Right cardiac atrium (tissue), 5 donors: ENCODE measurements at regions not wholly inside any gene's neighbourhood (a gene's known extent, or its start where the extent isn't known, plus 50 kb on each side); places are given as distances from the start of the nearest gene placed in this dataset.

Source experiments
- ATAC-seq, 2 donors: fragments of 200-7000 bp; cut with Tn5 transposase; one replicate each; pipeline versions ENCODE4 v1.8.0 to v1.9.1; 2020; ENCODE audit warnings: moderate library complexity in 2 of 2, mild to moderate bottlenecking in 1 of 2
- DNase-seq, 3 donors: peaks; one replicate each; pipeline ENCODE4 v3.0.0-alpha.2; 2020
- H3K27ac ChIP-seq: one replicate; pipeline ENCODE4 v1.5.1; 2013; ENCODE audit warnings: mild to moderate bottlenecking, low read length, control low read depth, moderate library complexity
- H3K27me3 ChIP-seq: one replicate; pipeline ENCODE4 v1.6.1; 2013; ENCODE audit not compliant: control insufficient read depth, insufficient read depth
- H3K4me1 ChIP-seq: one replicate; pipeline ENCODE4 v1.6.1; 2013; ENCODE audit warnings: low read length; ENCODE audit not compliant: control insufficient read depth, insufficient read depth
- H3K4me3 ChIP-seq: one replicate; pipeline ENCODE4 v1.5.1; 2013; ENCODE audit warnings: low read length, control low read depth
- H3K9me3 ChIP-seq: one replicate; pipeline ENCODE4 v1.6.1; 2013; ENCODE audit warnings: low read length; ENCODE audit not compliant: control insufficient read depth
- WGBS: extraction: QIAGEN DNeasy Blood & Tissue Kit; methylation state at CpG from one replicate; pipeline ENCODE4 v1.1.7; 2013; 5-methylcytosine and 5-hydroxymethylcytosine counted together
- intact Hi-C, 4 donors: fragments of 100-400 bp; cut with DNase I; formaldehyde crosslinking; loops; one replicate each; pipeline versions ENCODE4 v1.11.0 to v1.14.0; 2022 to 2023
- donor health status: healthy with polysubstance abuse.
- donor health status: DM: no; HTN: yes; CAD: no.
- donor health status: DM: no; HTN: no; CAD: no.
- donor health status: DM: no; HTN: yes; CAD: no; lungs with severe emphysema.
- donor health status: DM: yes; HTN: yes; CAD: no.

DNA sequence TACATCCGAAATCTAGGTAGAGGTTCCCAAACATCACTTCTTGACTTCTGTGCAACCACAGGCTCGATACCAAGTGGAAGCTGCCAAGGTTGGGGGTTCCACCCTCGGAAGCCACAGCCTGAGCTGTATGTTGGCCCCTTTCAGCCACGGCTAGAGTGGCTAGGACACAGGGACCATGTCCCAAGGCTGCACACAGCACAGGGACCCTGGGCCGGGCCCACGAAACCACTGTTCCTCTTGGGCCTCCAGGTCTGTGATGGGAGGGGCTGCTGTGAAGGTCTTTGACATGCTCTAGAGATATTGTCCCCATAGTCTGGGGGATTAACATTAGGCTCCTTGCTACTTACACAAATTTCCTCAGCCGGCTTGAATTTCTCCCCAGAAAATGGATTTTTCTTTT is 460.6 kb downstream of the ISL1 start:
- intact Hi-C loops = no loop called here
- Histone ChIP-seq H3K4me1 (no peaks in the 10 kb centered on the region), H3K9me3 (no peaks in the 10 kb centered on the region), H3K4me3 (no peak overlapping the region), H3K27me3 (no peaks in the 10 kb centered on the region), H3K27ac (no peak overlapping the region)
- DNase-seq (peak in 2 of 3 donors; percentile 10 to 33), ATAC-seq (no peak)
- WGBS = 85% methylated on average over 7 of the region's 7 CpGs

DNA sequence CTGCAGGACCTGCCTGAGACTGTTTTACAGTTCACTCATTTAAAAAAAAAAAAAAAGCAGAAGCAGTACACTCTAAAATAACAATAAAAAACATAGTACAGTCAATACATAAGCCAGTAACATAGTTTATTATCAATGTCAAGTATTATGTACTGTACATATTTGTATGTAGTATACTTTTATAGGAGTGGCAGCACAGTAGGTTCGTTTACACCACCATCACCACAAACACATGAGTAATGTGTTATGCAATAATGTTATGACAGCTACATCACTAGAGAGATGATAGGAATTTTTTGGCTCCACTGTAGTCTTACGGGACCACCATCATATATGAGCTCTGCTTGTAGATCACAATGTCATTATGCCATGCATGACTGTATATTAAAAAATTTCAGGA is 462.8 kb downstream of the ISL1 start:
- Histone ChIP-seq H3K4me1 (no peaks in the 10 kb centered on the region), H3K27me3 (no peaks in the 10 kb centered on the region), H3K4me3 (no peak overlapping the region), H3K27ac (no peak overlapping the region), H3K9me3 (no peaks in the 10 kb centered on the region)
- 66% methylated on average over 2 of the region's 2 CpGs for WGBS
- no peak for ATAC-seq
- intact Hi-C loops = no loop called here
- DNase-seq = no peak

DNA sequence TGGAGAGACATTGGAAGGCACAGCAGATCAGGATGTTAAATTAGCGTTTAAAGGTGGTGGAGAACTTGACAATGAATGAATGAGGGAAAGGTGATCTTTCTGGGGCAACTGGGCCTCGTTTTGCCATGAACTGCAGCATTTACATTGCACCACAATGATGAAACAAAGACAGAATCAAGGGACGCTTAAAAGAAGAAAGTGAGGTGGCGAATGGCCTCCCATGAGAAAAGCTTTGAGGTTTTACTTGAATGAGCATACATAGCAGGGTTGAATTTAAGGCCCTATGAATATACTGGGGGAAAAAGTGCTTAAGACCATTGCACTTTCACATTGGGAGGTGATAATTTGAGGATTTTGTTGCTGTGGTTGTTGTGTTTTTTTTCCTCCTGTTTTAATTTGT is 476.4 kb downstream of the ISL1 start:
- no peak for DNase-seq
- H3K4me3 ChIP-seq = no peak overlapping the region
- intact Hi-C loops = no loop called here
- no peaks in the 10 kb centered on the region for H3K27me3 ChIP-seq
- 62% methylated on average over 4 of the region's 4 CpGs for WGBS
- no peaks in the 10 kb centered on the region for H3K4me1 ChIP-seq
- H3K27ac ChIP-seq = no peak overlapping the region
- no peaks in the 10 kb centered on the region for H3K9me3 ChIP-seq
- no peak for ATAC-seq

DNA sequence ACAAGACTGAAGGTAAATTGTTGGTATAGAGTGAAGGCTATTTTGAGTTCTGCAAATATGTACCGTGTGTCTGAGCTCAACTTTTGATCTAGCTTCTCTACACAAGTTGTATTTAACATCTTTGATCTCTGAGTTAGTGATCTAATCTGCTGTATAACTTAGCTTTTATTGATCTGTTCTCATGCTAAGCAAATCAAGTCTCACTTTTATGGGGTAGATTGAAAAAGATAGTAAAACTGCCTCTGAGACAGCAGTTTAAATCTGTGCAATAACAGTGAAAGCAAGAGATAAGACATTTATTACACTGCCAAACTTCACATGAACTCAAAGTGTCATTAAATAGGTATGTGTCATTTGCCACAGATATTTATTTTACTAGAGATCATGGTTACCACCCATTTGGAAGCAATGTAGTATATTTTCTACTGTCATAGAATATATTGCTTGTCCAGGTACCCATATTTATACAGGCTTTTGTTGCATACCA is 477.3 kb downstream of the ISL1 start:
- no peak overlapping the region for H3K4me3 ChIP-seq
- H3K4me1 ChIP-seq = no peaks in the 10 kb centered on the region
- DNase-seq (no peak), ATAC-seq (no peak)
- no peak overlapping the region for H3K27ac ChIP-seq
- H3K9me3 ChIP-seq = no peaks in the 10 kb centered on the region
- no peaks in the 10 kb centered on the region for H3K27me3 ChIP-seq
- 65% methylated on average over 1 of the region's 1 CpG for WGBS
- intact Hi-C loops = no loop called here

DNA sequence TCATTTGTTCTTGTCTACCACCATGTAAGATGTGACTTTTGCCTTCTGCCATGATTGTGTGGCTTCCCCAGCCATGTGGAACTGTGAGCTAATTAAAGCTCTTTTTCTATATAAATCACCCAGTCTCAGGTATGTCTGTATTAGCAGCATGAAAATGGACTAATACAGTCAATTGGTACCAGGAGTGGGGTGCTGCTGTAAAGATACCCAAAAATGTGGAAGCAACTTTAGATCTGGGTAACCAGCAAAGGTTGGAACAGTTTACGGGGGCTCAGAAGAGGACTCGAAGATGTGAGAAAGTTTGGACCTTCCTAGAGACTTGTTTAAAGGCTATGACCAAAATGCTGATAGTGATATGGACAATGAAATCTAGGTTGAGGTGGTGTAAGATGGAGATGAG is 488.9 kb downstream of the ISL1 start:
- Histone ChIP-seq H3K4me3 (no peak overlapping the region), H3K4me1 (no peaks in the 10 kb centered on the region), H3K27me3 (no peaks in the 10 kb centered on the region), H3K27ac (no peak overlapping the region), H3K9me3 (no peaks in the 10 kb centered on the region)
- intact Hi-C loops = no loop called here
- DNase-seq (no peak), ATAC-seq (no peak)
- whole genome bisulfite sequencing = 81% methylated on average over 2 of the region's 2 CpGs

DNA sequence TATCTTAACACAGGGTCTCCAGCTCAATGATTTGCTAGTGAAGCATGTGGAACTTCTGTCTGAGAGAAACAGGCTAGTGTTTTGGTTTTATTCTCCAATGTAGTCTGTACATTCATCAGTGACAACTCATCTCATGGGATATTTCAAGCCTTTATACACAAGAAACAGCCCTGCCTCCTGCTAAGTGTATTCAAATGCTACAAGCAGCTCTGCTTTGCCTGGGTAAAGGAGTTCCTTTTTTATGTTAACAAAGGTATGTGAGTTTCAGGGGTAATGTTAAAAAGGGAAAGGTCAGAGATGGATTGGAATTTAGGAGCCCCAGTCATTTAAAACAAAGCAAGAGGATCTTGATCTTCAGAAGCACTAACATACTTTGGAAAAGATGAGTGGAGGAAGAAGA is 498.7 kb downstream of the ISL1 start:
- Histone ChIP-seq H3K4me3 (no peak overlapping the region), H3K4me1 (no peaks in the 10 kb centered on the region), H3K9me3 (no peaks in the 10 kb centered on the region), H3K27ac (no peak overlapping the region), H3K27me3 (no peaks in the 10 kb centered on the region)
- DNase-seq = no peak
- no peak for ATAC-seq
- intact Hi-C loops = no loop called here

DNA sequence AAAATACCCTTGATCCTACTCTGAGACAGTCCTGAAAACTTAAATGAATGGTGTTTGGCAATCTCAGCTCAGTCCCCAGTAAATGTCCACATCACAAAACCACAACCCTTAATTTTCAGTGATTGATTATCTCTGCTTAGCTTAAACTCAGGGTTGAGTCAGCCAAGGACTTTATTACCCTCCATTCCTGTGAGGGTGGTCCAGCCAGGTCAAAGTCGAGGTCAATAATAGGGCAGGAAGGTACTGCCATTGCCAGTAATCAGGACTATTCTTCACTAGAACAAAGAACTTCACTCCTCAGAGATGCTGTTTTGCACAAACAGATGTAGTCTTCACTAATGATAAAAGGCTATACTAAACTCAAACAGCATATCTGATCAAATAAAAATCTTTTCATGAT is 499.4 kb downstream of the ISL1 start:
- 22% methylated on average over 1 of the region's 1 CpG for WGBS
- ATAC-seq (no peak), DNase-seq (no peak)
- intact Hi-C loops = no loop called here
- no peaks in the 10 kb centered on the region for H3K27me3 ChIP-seq
- H3K4me3 ChIP-seq = no peak overlapping the region
- no peaks in the 10 kb centered on the region for H3K4me1 ChIP-seq
- H3K27ac ChIP-seq = no peak overlapping the region
- H3K9me3 ChIP-seq = no peaks in the 10 kb centered on the region

DNA sequence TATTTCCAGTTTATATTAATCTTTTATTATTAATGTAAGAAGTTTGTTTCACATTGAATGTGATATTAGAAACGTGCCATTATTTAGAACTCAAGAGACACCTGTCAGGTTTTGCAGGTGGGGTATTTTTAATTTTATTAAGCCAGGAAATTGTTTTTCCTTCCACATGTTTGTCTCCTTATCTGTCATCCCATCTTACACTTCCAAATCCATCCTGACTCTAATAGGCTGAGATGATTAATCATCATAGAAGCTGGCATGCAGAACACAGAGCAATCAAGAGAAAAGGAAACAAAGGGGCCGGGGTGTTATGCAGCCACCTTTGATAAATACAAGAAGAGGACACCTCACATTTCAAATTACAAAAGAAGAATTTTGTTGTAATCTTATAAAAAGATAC is 506.5 kb downstream of the ISL1 start:
- no peaks in the 10 kb centered on the region for H3K4me1 ChIP-seq
- H3K9me3 ChIP-seq = no peaks in the 10 kb centered on the region
- no peaks in the 10 kb centered on the region for H3K27me3 ChIP-seq
- ATAC-seq = no peak
- no peak overlapping the region for H3K4me3 ChIP-seq
- intact Hi-C loops = no loop called here
- no peak for DNase-seq
- no peak overlapping the region for H3K27ac ChIP-seq
- WGBS = 71% methylated on average over 2 of the region's 2 CpGs

DNA sequence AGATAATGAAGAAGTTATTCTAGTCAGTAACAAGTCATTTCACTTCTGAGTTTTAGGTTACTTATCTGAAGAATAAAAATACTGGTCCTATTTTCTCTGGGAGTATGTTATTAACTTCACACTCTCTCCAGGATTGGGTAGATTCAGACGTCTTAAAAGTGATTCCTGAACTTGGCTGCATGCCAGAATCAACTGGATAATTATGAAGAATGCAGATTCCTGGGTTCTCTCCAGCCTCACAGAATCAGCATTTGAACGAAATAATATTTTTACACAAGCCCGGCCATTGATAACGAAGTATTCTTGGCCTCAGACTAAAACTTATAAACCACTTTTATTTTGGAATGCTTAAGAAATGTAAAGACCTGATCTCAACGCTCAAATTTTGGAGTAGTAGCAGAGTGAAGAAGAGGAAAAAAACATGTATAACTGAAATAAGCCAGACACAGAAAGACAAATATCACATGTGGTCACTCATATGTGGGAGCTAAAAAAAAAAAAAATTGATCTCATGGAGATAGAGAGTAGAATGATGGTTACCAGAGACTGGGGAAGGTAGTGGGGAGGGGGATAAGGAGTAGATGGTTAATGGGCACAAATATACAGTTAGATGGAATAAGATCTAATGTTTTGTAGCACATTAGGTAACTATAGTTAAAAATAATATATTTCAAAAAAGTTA is 507.3 kb downstream of the ISL1 start:
- H3K27me3 ChIP-seq = no peaks in the 10 kb centered on the region
- ATAC-seq (no peak), DNase-seq (no peak)
- 63% methylated on average over 5 of the region's 5 CpGs for WGBS
- no peaks in the 10 kb centered on the region for H3K9me3 ChIP-seq
- H3K4me3 ChIP-seq = no peak overlapping the region
- H3K27ac ChIP-seq = no peak overlapping the region
- intact Hi-C loops = no loop called here
- no peaks in the 10 kb centered on the region for H3K4me1 ChIP-seq

DNA sequence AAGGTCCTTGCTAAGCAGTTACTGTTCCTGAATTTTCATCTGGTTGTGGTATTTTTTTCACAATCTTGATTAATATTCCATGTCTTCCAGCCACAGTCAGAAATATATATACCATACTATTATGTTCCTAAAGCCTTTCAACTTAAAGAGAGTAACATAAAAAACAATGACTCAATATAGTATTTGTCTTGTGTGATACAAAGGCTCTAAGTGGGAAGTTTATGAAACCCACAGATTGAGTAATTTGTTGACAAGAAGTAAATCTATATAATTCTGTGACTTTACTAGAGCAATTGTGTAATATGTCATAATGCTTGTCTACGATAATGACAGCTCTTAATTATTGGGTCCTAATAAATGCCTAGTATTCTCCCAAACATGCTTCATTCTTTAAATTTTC is 509.4 kb downstream of the ISL1 start:
- Histone ChIP-seq H3K9me3 (no peaks in the 10 kb centered on the region), H3K27ac (no peak overlapping the region), H3K4me1 (no peaks in the 10 kb centered on the region), H3K4me3 (no peak overlapping the region), H3K27me3 (no peaks in the 10 kb centered on the region)
- no peak for ATAC-seq
- intact Hi-C loops = no loop called here
- DNase-seq = no peak
- 88% methylated on average over 1 of the region's 1 CpG for WGBS

DNA sequence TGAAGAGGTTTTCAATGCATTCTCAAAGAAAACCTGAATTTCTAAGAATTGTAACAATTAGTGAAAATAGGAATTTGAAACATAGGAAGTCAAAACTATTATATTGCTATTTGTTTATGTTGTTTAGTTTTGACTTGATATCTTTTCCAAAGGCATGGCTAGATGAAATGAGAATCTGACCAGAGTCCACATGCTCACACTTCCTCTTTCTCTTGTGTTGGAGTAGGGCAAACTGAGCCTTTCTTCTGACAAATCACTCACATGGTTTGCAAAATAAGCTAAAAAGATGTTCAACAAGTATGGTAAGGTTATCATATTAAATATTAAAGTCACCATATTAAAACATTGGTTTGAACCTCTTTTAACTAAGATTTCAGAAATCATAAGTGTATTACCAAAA is 512.6 kb downstream of the ISL1 start:
- H3K27ac ChIP-seq = no peak overlapping the region
- intact Hi-C loops = no loop called here
- H3K4me1 ChIP-seq = no peaks in the 10 kb centered on the region
- DNase-seq = no peak
- H3K4me3 ChIP-seq = no peak overlapping the region
- no peaks in the 10 kb centered on the region for H3K9me3 ChIP-seq
- no peaks in the 10 kb centered on the region for H3K27me3 ChIP-seq
- no peak for ATAC-seq

DNA sequence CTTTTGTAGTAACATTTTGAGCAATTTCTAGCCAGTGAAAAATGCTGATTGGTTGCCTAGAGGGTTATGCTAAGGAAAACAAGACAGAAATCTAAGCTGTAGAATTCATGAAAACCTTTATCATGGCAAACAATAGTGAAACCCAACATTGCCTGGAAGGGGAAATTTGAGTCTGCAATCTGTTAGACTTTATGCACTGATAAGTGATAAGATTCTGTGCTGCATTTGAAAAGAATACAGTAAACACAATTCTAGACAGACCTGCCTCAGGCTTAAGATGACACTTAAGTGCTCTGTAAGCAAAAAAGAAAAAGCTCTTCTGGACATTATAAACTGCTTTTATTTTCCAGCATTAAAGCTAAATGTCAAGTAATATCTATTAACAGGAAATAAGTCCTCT is 519.3 kb downstream of the ISL1 start:
- ATAC-seq (no peak), DNase-seq (no peak)
- H3K27ac ChIP-seq = no peak overlapping the region
- no peaks in the 10 kb centered on the region for H3K4me1 ChIP-seq
- no peaks in the 10 kb centered on the region for H3K27me3 ChIP-seq
- H3K4me3 ChIP-seq = no peak overlapping the region
- H3K9me3 ChIP-seq = no peaks in the 10 kb centered on the region
- intact Hi-C loops = no loop called here
